CD4-positive, alpha-beta T cell (primary cell): ENCODE measurements at regions not wholly inside any gene's neighbourhood (a gene's known extent, or its start where the extent isn't known, plus 50 kb on each side); places are given as distances from the start of the nearest gene placed in this dataset.
"Not testable (repeated sequence)": the region's sequence is repeated elsewhere in the genome, so short reads cannot be mapped to it uniquely, and the experiment has no call there.

Experiments used
- ATAC-seq: fragments of 200-7000 bp; cut with Tn5 transposase; one replicate; pipeline ENCODE4 v1.10.0; 2022; ENCODE audit warnings: mild to moderate bottlenecking; ENCODE audit not compliant: poor library complexity
- CTCF ChIA-PET: fragments of 350-600 bp; sonication (Branson Sonifier 250); formaldehyde crosslinking; loops from one replicate; lab custom pipeline; 2021; ENCODE audit warnings: antibody characterized with exemption, inconsistent platforms; lab: Charles Lee
- POLR2A ChIA-PET: fragments of 350-600 bp; sonication (Branson Sonifier 250); formaldehyde crosslinking; loops from one replicate; lab custom pipeline; 2021; ENCODE audit warnings: antibody characterized with exemption, inconsistent platforms; lab: Charles Lee
- DNase-seq, 14 experiments: peaks; one replicate each; pipeline ENCODE4 v3.0.0-alpha.2; 2013 to 2020; ENCODE audit warnings: mixed read lengths in 2 of 14
- H3K27ac ChIP-seq, 2 donors: one replicate each; pipeline versions ENCODE4 v1.5.1 to v1.7.0; 2013; ENCODE audit warnings: low read length in 2 of 2, low read depth in 1 of 2, mild to moderate bottlenecking in 1 of 2
- H3K27me3 ChIP-seq, 2 experiments: 1 replicate in 1 of 2; 2 replicates in 1 of 2; pipeline versions ENCODE4 v1.6.1 to v1.7.0; 2013; ENCODE audit warnings: low read length in 2 of 2, control low read depth in 1 of 2, mild to moderate bottlenecking in 1 of 2, moderate library complexity in 1 of 2; ENCODE audit not compliant: insufficient read depth in 2 of 2, control insufficient read depth in 1 of 2
- H3K36me3 ChIP-seq: one replicate; pipeline ENCODE4 v1.6.1; 2013; ENCODE audit warnings: low read length, control low read depth; ENCODE audit not compliant: insufficient read depth
- H3K4me1 ChIP-seq: one replicate; pipeline ENCODE4 v1.6.1; 2013; ENCODE audit warnings: low read length, control low read depth; ENCODE audit not compliant: insufficient read depth
- H3K4me3 ChIP-seq: one replicate; pipeline ENCODE4 v1.5.1; 2013; ENCODE audit warnings: mild to moderate bottlenecking, low read length, moderate library complexity
- H3K9me3 ChIP-seq, 2 experiments: 1 replicate in 1 of 2; 2 replicates in 1 of 2; pipeline versions ENCODE4 v1.6.1 to v1.7.0; 2013; ENCODE audit warnings: low read length in 2 of 2, mild to moderate bottlenecking in 2 of 2, control low read depth in 1 of 2, moderate library complexity in 1 of 2; ENCODE audit not compliant: control insufficient read depth in 1 of 2, insufficient read depth in 1 of 2
- H3K27ac Mint-ChIP-seq: one replicate; pipeline ENCODE4 v1.8.0; 2020; ENCODE audit warnings: mixed read lengths
- H3K27me3 Mint-ChIP-seq: one replicate; pipeline ENCODE4 v1.8.0; 2021; ENCODE audit warnings: mixed read lengths
- H3K36me3 Mint-ChIP-seq: one replicate; pipeline ENCODE4 v1.8.0; 2021; ENCODE audit warnings: low read depth, mixed read lengths
- H3K4me1 Mint-ChIP-seq: one replicate; pipeline ENCODE4 v1.8.0; 2021; ENCODE audit warnings: low read depth, mixed read lengths
- H3K4me3 Mint-ChIP-seq: one replicate; pipeline ENCODE4 v1.8.0; 2020; ENCODE audit warnings: mild to moderate bottlenecking, mixed read lengths
- H3K9me3 Mint-ChIP-seq: one replicate; pipeline ENCODE4 v1.8.0; 2020; ENCODE audit warnings: mixed read lengths
- intact Hi-C, 2 experiments: fragments of 100-400 bp; cut with DNase I in 1 of 2; cut with micrococcal nuclease in 1 of 2; formaldehyde crosslinking; loops; one replicate each; pipeline versions ENCODE4 v1.15.1 to v1.9.0; 2023 to 2025; cut with DNase I, micrococcal nuclease
- TF ChIP-seq, protein P1 (sequence below): fragments of 200-600 bp; IDR thresholded peaks from one replicate; pipeline ENCODE4 v1.8.0; 2022; ENCODE audit warnings: antibody characterized with exemption, mild to moderate bottlenecking

DNA sequence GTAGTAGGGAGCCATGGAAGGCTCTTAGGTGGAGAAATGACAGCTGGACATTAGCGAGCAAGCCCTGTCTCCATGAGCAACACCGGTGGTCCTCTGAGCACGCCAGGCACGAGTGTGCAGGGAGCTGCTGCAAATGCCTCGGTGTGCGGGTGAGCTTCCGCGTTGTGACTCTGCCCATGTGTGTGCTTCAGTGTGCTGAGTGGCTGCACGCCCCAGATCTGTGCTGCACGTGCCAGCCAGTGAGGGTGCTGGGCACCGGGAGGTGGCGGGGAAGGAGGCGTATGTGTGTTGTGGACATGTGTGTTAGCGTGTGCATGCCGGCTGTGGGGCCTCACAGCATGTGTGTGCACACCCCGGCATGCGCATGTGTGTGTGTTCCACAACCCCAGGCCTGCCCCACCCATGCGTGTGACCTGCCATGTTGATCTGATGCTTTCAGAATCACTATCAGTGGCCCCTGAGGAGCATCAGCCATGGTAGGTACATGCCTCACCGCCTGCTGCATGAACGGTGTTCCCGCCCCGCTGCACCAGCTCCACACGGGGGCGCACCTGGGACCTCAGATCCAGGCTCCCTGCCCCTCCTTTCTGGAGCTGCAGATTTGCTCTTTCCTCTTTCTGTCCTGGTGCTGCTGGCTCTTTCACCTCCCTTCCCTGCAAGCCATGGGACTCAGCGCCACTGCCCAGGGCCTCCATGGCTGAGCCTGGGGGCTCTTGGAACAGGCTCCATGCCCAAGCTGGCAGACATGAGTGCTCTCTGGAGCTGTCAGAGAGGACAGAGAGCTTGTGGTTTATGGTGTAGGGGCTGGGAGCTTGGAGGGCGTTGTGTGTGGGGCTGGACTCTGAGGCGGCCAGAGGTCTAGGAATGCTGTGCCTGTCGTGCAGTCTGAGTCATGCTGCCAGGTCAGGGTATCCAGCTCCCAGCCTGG lies 169.4 kb downstream of the TBC1D2B start:
- no peaks in the 10 kb centered on the region for H3K36me3 ChIP-seq
- no peaks in the 10 kb centered on the region for H3K9me3 ChIP-seq
- Mint-ChIP-seq H3K36me3 (no peaks in the 10 kb centered on the region), H3K27me3 (peaks cover 7% of the 10 kb centered on the region), H3K4me1 (no peaks in the 10 kb centered on the region), H3K4me3 (no peak overlapping the region), H3K9me3 (no peaks in the 10 kb centered on the region), H3K27ac (no peak overlapping the region)
- CTCF ChIA-PET: interaction anchor here (1.0 kb wide), 1 partner anchor 143 kb away, joined by 3 read pairs; no protein-coding TSS in a partner anchor
- H3K4me1 ChIP-seq: peaks cover 3% of the 10 kb centered on the region
- POLR2A ChIA-PET: no interaction called here
- no peak overlapping the region for H3K27ac ChIP-seq
- no peak overlapping the region for H3K4me3 ChIP-seq
- peak; percentile 57 for ATAC-seq
- DNase-seq: peak in 12 of 14 experiments; percentile 10 to 70 (median 34)
- no peaks in the 10 kb centered on the region for H3K27me3 ChIP-seq
- intact Hi-C loops: no loop called here
- TF ChIP-seq, protein P1, sequence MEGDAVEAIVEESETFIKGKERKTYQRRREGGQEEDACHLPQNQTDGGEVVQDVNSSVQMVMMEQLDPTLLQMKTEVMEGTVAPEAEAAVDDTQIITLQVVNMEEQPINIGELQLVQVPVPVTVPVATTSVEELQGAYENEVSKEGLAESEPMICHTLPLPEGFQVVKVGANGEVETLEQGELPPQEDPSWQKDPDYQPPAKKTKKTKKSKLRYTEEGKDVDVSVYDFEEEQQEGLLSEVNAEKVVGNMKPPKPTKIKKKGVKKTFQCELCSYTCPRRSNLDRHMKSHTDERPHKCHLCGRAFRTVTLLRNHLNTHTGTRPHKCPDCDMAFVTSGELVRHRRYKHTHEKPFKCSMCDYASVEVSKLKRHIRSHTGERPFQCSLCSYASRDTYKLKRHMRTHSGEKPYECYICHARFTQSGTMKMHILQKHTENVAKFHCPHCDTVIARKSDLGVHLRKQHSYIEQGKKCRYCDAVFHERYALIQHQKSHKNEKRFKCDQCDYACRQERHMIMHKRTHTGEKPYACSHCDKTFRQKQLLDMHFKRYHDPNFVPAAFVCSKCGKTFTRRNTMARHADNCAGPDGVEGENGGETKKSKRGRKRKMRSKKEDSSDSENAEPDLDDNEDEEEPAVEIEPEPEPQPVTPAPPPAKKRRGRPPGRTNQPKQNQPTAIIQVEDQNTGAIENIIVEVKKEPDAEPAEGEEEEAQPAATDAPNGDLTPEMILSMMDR: peak; percentile 29

DNA sequence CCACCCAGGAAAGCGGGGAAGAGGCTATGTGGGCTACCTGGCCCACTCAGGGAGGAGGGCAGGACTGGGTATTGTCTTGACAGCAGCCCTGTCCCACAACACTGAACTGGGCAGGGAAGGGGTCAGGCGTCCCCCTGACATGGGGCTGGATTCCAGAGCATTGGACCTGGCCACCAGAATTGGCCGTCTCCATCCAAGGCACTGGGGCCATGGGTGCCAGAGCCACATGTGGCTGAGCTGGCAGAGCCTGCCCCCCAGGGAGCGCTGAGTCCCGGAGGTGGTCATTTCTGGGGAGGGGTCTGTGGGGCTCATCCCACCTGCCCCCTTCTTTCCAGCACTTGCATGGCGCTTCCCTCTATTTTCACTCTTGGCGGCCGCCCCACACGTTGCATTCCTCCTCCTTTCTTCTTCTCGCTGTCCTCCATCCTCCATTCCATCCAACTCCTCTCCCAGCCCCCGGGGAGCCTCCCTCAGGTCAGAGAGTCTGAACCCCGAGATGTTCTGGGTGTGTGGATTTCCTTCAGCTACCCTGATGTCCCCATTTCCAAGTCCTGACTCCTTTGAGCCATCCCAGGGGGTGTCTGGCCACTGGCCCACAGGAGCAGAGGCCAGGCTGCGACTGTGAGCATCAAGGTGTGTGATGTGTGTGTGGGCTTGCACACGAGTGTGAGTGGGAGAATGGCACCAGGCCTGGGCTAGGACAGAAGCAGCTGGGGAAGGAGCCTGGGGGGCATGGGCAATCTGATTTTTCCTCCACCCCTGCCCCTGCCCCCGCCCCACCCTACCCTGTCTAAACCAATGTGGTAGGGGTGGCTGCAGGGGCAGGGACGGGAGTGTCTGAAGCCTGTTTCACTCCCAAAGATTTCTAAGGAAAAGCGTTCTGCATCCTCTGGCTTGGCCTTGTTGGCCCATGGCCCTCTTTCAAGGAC lies 171.2 kb downstream of the TBC1D2B start:
- H3K27ac Mint-ChIP-seq, H3K36me3 ChIP-seq, H3K4me3 Mint-ChIP-seq, intact Hi-C loops, H3K9me3 Mint-ChIP-seq, H3K27me3 Mint-ChIP-seq, H3K4me1 Mint-ChIP-seq, H3K27me3 ChIP-seq, DNase-seq, H3K36me3 Mint-ChIP-seq, ATAC-seq, H3K4me3 ChIP-seq, CTCF ChIA-PET, H3K9me3 ChIP-seq, POLR2A ChIA-PET, H3K4me1 ChIP-seq, H3K27ac ChIP-seq: not testable (repeated sequence)

DNA sequence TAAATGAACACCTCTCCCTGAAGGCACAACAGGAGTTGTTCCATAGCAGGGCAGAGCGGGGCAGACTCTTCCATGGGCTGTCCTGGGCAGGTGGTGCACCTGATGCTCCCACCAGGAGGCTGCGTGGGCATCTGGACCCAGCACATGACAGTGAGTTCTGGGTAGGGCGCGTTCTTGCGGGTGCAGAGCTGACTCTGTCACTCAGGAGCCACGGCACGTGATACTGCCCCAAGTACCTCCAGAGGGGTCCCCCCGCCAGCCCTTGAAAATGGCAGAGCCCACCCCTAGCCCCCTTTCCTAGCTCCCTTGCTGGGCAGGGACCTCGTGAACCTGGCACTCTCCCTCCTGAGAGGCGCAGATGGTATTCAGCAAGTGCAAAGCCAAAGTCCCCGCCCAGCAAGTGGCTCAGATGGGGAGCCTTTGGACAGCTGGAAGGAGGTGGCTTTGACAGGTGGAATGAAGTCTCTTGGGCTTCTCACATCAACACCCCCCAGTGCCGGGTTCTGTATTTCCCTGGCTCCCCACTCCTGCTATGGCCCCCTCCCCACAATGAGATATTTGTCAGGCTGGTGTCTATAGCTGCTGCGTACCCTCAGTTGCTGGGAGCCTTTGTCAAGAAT lies 172.1 kb downstream of the TBC1D2B start:
- no peak overlapping the region for H3K27ac Mint-ChIP-seq
- Histone ChIP-seq H3K4me1 (peaks cover 2% of the 10 kb centered on the region), H3K27ac (no peak overlapping the region), H3K4me3 (no peak overlapping the region), H3K36me3 (no peaks in the 10 kb centered on the region), H3K27me3 (no peaks in the 10 kb centered on the region), H3K9me3 (no peaks in the 10 kb centered on the region)
- H3K27me3 Mint-ChIP-seq: peaks cover 7% of the 10 kb centered on the region
- H3K4me1 Mint-ChIP-seq: no peaks in the 10 kb centered on the region
- TF ChIP-seq, protein P1: no peak
- ChIA-PET CTCF (no interaction called here), POLR2A (no interaction called here)
- no peak for DNase-seq
- H3K36me3 Mint-ChIP-seq: no peaks in the 10 kb centered on the region
- no peak overlapping the region for H3K4me3 Mint-ChIP-seq
- H3K9me3 Mint-ChIP-seq: no peaks in the 10 kb centered on the region
- intact Hi-C loops: no loop called here
- ATAC-seq: no peak
